ENCODE measurements at regions not wholly inside any gene's neighbourhood (a gene's known extent, or its start where the extent isn't known, plus 50 kb on each side); places are given as distances from the start of the nearest gene placed in this dataset.

DNA sequence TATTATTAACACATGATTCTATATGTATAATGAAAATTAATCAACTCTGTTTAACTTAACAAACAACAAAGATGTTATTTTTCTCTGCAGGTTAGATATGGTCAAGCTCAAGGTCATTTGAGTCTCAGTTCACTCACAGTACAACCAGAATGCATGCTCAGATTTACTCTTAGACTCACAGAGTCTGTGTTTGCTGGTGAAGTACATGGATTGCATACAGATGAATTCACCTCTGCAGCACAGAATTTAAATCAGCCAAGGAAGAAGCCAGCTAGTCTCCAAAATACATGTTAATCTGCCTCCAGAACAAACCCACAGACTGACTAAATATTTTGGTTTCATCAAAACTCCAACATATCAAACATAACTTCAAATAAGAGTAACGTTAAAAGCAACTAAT lies 424.5 kb downstream of the RAD51AP2 start:
- WGBS (ENCODE audit: low lambda C conversion rate, missing lambda C conversion rate), result 86% methylated on average over 1 of the region's 1 CpG
- Histone ChIP-seq H3K9me2 (replicated peaks; ENCODE audit: insufficient read depth) (no peaks in the 10 kb centered on the region), H4K20me1 (ENCODE audit: insufficient read depth, poor library complexity, severe bottlenecking) (no peaks in the 10 kb centered on the region), H3K36me3 (replicated peaks; ENCODE audit: insufficient read depth, low read depth) (no peaks in the 10 kb centered on the region), H2AFZ (no peak overlapping the region), H3K27me3 (no peaks in the 10 kb centered on the region), H3K9me3 (ENCODE audit: low read depth) (no peaks in the 10 kb centered on the region), H3K4me3 (no peak overlapping the region), H3K79me2 (no peaks in the 10 kb centered on the region), H3K4me1 (ENCODE audit: insufficient read depth) (no peaks in the 10 kb centered on the region), H3K27ac (no peak overlapping the region), H3K4me2 (no peak overlapping the region)
- DNase-seq (ENCODE audit: low spot score), result no peak
- TF ChIP-seq CTCF (IDR thresholded peaks at IDR 0.05; ENCODE audit: poor library complexity) (no peak), EZH2 (IDR thresholded peaks at IDR 0.05; ENCODE audit: borderline replicate concordance) (no peak), EZH2phosphoT487 (IDR thresholded peaks at IDR 0.05; ENCODE audit: low read depth, severe bottlenecking, unreplicated experiment) (no peak)

- TF ChIP-seq EZH2 (IDR thresholded peaks at IDR 0.05; ENCODE audit: borderline replicate concordance) (no peak), EZH2phosphoT487 (IDR thresholded peaks at IDR 0.05; ENCODE audit: low read depth, severe bottlenecking, unreplicated experiment) (no peak), CTCF (IDR thresholded peaks at IDR 0.05; ENCODE audit: poor library complexity) (no peak)
- no peaks in the 10 kb centered on the region for H3K36me3 ChIP-seq (replicated peaks; ENCODE audit: insufficient read depth, low read depth)
- no peak overlapping the region for H2AFZ ChIP-seq
- H3K4me2 ChIP-seq, result no peak overlapping the region
- no peak overlapping the region for H3K27ac ChIP-seq
- H3K4me1 ChIP-seq (ENCODE audit: insufficient read depth), result peaks cover 6% of the 10 kb centered on the region
- DNase-seq (ENCODE audit: low spot score), result no peak
- H3K79me2 ChIP-seq, result no peaks in the 10 kb centered on the region
- H3K4me3 ChIP-seq, result no peak overlapping the region
- no peaks in the 10 kb centered on the region for H3K9me2 ChIP-seq (replicated peaks; ENCODE audit: insufficient read depth)
- H3K9me3 ChIP-seq (ENCODE audit: low read depth), result no peaks in the 10 kb centered on the region
- no peaks in the 10 kb centered on the region for H4K20me1 ChIP-seq (ENCODE audit: insufficient read depth, poor library complexity, severe bottlenecking)
- no peaks in the 10 kb centered on the region for H3K27me3 ChIP-seq
- 55% methylated on average over 1 of the region's 1 CpG for WGBS (ENCODE audit: low lambda C conversion rate, missing lambda C conversion rate)
Observed at GRCh38 chr2:17086990-17087389, 421.4 kb upstream of the CYRIA start.

GRCh38 chr2:17085546-17086202 lies 420.0 kb upstream of the CYRIA start:
- no peak overlapping the region for H3K27ac ChIP-seq
- peaks cover 6% of the 10 kb centered on the region for H3K4me1 ChIP-seq (ENCODE audit: insufficient read depth)

More at GRCh38 chr2:17085546-17086202, 420.0 kb upstream of the CYRIA start:
- H3K4me3 ChIP-seq, result no peak overlapping the region
- no peaks in the 10 kb centered on the region for H3K27me3 ChIP-seq
- no peaks in the 10 kb centered on the region for H3K9me2 ChIP-seq (replicated peaks; ENCODE audit: insufficient read depth)
- no peaks in the 10 kb centered on the region for H3K36me3 ChIP-seq (replicated peaks; ENCODE audit: insufficient read depth, low read depth)
- DNase-seq (ENCODE audit: low spot score), result no peak
- no peaks in the 10 kb centered on the region for H4K20me1 ChIP-seq (ENCODE audit: insufficient read depth, poor library complexity, severe bottlenecking)
- 69% methylated on average over 2 of the region's 2 CpGs for WGBS (ENCODE audit: low lambda C conversion rate, missing lambda C conversion rate)
- TF ChIP-seq CTCF (IDR thresholded peaks at IDR 0.05; ENCODE audit: poor library complexity), result no peak
- H3K9me3 ChIP-seq (ENCODE audit: low read depth), result no peaks in the 10 kb centered on the region
- H2AFZ ChIP-seq, result no peak overlapping the region
- no peak overlapping the region for H3K4me2 ChIP-seq
- H3K79me2 ChIP-seq, result no peaks in the 10 kb centered on the region

Measured in hepatocyte (in vitro differentiated cells).